Prostate gland (tissue), 2 donors: ENCODE measurements at regions not wholly inside any gene's neighbourhood (a gene's known extent, or its start where the extent isn't known, plus 50 kb on each side); places are given as distances from the start of the nearest gene placed in this dataset.

Source experiments
- CTCF ChIP-seq, 4 experiments: fragments of 200-600 bp in 2 of 4; fragments of 450-650 bp in 2 of 4; sonication (generic) in 2 of 4; IDR thresholded peaks; 1 replicate in 3 of 4; 2 replicates in 1 of 4; pipeline ENCODE4 v1.5.1; 2016 to 2019; ENCODE audit warnings: antibody characterized with exemption in 4 of 4, mild to moderate bottlenecking in 2 of 4, moderate library complexity in 2 of 4
- POLR2A ChIP-seq: fragments of 450-650 bp; IDR thresholded peaks from one replicate; pipeline ENCODE4 v1.6.1; 2016; ENCODE audit warnings: antibody characterized with exemption, mild to moderate bottlenecking
- POLR2AphosphoS5 ChIP-seq: sonication (generic); formaldehyde crosslinking; IDR thresholded peaks from one replicate; pipeline ENCODE4 v1.6.1; 2017; ENCODE audit warnings: antibody characterized with exemption

- no peak for TF ChIP-seq POLR2AphosphoS5
- no peak for TF ChIP-seq POLR2A
- TF ChIP-seq CTCF (IDR thresholded peaks at IDR 0.05) = no peak
Observed at GRCh38 chr2:145023334-145023934, 503.5 kb upstream of the ZEB2 start.
